Transverse colon (tissue), 4 donors: ENCODE measurements at regions not wholly inside any gene's neighbourhood (a gene's known extent, or its start where the extent isn't known, plus 50 kb on each side); places are given as distances from the start of the nearest gene placed in this dataset.
"Not testable (repeated sequence)": the region's sequence is repeated elsewhere in the genome, so short reads cannot be mapped to it uniquely, and the experiment has no call there.

Experiments used
- DNase-seq: peaks from one replicate; pipeline ENCODE4 v3.0.0-alpha.2; 2019
- H3K27ac ChIP-seq, 4 donors: fragments of 200-600 bp; sonication (generic); 2 replicates each; pipeline ENCODE4 v1.5.1; 2016 to 2018; ENCODE audit warnings: inconsistent platforms in 4 of 4
- H3K27me3 ChIP-seq: fragments of 200-600 bp; sonication (generic); 2 replicates; pipeline ENCODE4 v1.5.1; 2017; ENCODE audit warnings: inconsistent platforms
- H3K36me3 ChIP-seq, 4 donors: fragments of 200-600 bp; sonication (generic); 2 replicates each; pipeline ENCODE4 v1.5.1; 2017 to 2019; ENCODE audit warnings: inconsistent platforms in 4 of 4
- H3K4me1 ChIP-seq, 4 donors: fragments of 200-600 bp; sonication (generic); 2 replicates each; pipeline ENCODE4 v1.5.1; 2017 to 2020; ENCODE audit warnings: inconsistent platforms in 4 of 4
- H3K4me3 ChIP-seq, 4 donors: fragments of 200-600 bp; sonication (generic); 1 replicate in 1 of 4; 2 replicates in 3 of 4; pipeline versions ENCODE4 v1.5.1 to v1.6.1; 2017 to 2019; ENCODE audit warnings: inconsistent platforms in 4 of 4
- H3K9me3 ChIP-seq, 2 donors: fragments of 200-600 bp; sonication (generic); 2 replicates each; pipeline ENCODE4 v1.5.1; 2017 to 2019; ENCODE audit warnings: inconsistent platforms in 2 of 2
- CTCF ChIP-seq, 5 experiments: fragments of 200-600 bp in 3 of 5; fragments of 450-650 bp in 2 of 5; sonication (generic) in 3 of 5; IDR thresholded peaks; 1 replicate in 2 of 5; 2 replicates in 3 of 5; pipeline ENCODE4 v1.5.1; 2016 to 2017; ENCODE audit warnings: antibody characterized with exemption in 5 of 5, inconsistent platforms in 3 of 5, mild to moderate bottlenecking in 2 of 5, moderate library complexity in 1 of 5
- EP300 ChIP-seq: sonication (generic); formaldehyde crosslinking; IDR thresholded peaks from one replicate; pipeline ENCODE4 v1.6.1; 2017; ENCODE audit warnings: antibody characterized with exemption, low read depth
- POLR2A ChIP-seq: fragments of 450-650 bp; IDR thresholded peaks from one replicate; pipeline ENCODE4 v1.6.1; 2016; ENCODE audit warnings: antibody characterized with exemption, mild to moderate bottlenecking, moderate library complexity
- POLR2AphosphoS5 ChIP-seq, 3 donors: sonication (generic); formaldehyde crosslinking; IDR thresholded peaks; one replicate each; pipeline ENCODE4 v1.6.1; 2016; ENCODE audit warnings: antibody characterized with exemption in 3 of 3
- WGBS, 2 donors: methylation state at CpG; one replicate each; pipeline ENCODE4 v1.1.5; 2018; ENCODE audit warnings: low coverage in 1 of 2; 5-methylcytosine and 5-hydroxymethylcytosine counted together
- in situ Hi-C, 4 donors: fragments of 200-750 bp; cut with MboI; loops; one replicate each; pipeline versions ENCODE4 v1.15.0 to v1.15.1; 2017; ENCODE audit warnings: low sequenced_read_pairs in 3 of 4, low pct_ligation_motif_present in 1 of 4, low pct_unique_long_range_greater_than_20kb in 1 of 4
- intact Hi-C: fragments of 100-400 bp; cut with DNase I; formaldehyde crosslinking; loops from one replicate; pipeline ENCODE4 v1.15.1; 2023; ENCODE audit warnings: low total_unique reads

GRCh38 chr5:159586921-159587320 is 256.6 kb upstream of the IL12B start:
- intact Hi-C loops (no loop called here), in situ Hi-C loops (no loop called here)
- Histone ChIP-seq H3K4me1 (no peaks in the 10 kb centered on the region), H3K4me3 (no peak overlapping the region), H3K27me3 (no peaks in the 10 kb centered on the region), H3K27ac (no peak overlapping the region), H3K36me3 (no peaks in the 10 kb centered on the region), H3K9me3 (no peaks in the 10 kb centered on the region)
- 90 to 94% methylated on average over 3 to 5 of the region's 5 CpGs for WGBS, 2 donors
- no peak for DNase-seq
- TF ChIP-seq EP300 (no peak), CTCF (IDR thresholded peaks at IDR 0.05) (no peak), POLR2AphosphoS5 (IDR thresholded peaks at IDR 0.05) (no peak), POLR2A (no peak)

GRCh38 chr5:159588941-159589340 is 258.7 kb upstream of the IL12B start:
- in situ Hi-C loops = no loop called here
- Histone ChIP-seq H3K27me3 (no peaks in the 10 kb centered on the region), H3K4me1 (no peaks in the 10 kb centered on the region), H3K9me3 (no peaks in the 10 kb centered on the region), H3K4me3 (no peak overlapping the region), H3K27ac (no peak overlapping the region), H3K36me3 (no peaks in the 10 kb centered on the region)
- DNase-seq = no peak
- 33 to 82% methylated on average over 1 to 6 of the region's 6 CpGs for WGBS, 2 donors
- intact Hi-C loops = no loop called here
- no peak for TF ChIP-seq POLR2AphosphoS5 (IDR thresholded peaks at IDR 0.05)
- TF ChIP-seq POLR2A = no peak
- no peak for TF ChIP-seq EP300
- TF ChIP-seq CTCF (IDR thresholded peaks at IDR 0.05) = no peak

- no peak for TF ChIP-seq POLR2AphosphoS5 (IDR thresholded peaks at IDR 0.05)
- TF ChIP-seq CTCF (IDR thresholded peaks at IDR 0.05) = no peak
- TF ChIP-seq POLR2A = no peak
- TF ChIP-seq EP300 = no peak
- H3K36me3 ChIP-seq = no peaks in the 10 kb centered on the region
- no peak for DNase-seq
- no peak overlapping the region for H3K27ac ChIP-seq
- H3K9me3 ChIP-seq = no peaks in the 10 kb centered on the region
- intact Hi-C loops = no loop called here
- no peaks in the 10 kb centered on the region for H3K4me1 ChIP-seq
- WGBS, 2 donors = 24 to 100% methylated on average over 1 of the region's 1 CpG
- no peak overlapping the region for H3K4me3 ChIP-seq
- in situ Hi-C loops = no loop called here
- no peaks in the 10 kb centered on the region for H3K27me3 ChIP-seq
Measured at GRCh38 chr5:159593518-159594073, 263.3 kb upstream of the IL12B start.

GRCh38 chr5:159595561-159595960 is 265.3 kb upstream of the IL12B start:
- H3K4me1 ChIP-seq, in situ Hi-C loops, H3K9me3 ChIP-seq, DNase-seq, H3K27me3 ChIP-seq, intact Hi-C loops, H3K4me3 ChIP-seq, H3K36me3 ChIP-seq, H3K27ac ChIP-seq: not testable (repeated sequence)
- 93% methylated on average over 2 to 3 of the region's 3 CpGs for WGBS, 2 donors

- intact Hi-C loops (no loop called here), in situ Hi-C loops (no loop called here)
- no peaks in the 10 kb centered on the region for H3K4me1 ChIP-seq
- DNase-seq = no peak
- no peak overlapping the region for H3K4me3 ChIP-seq
- TF ChIP-seq CTCF (IDR thresholded peaks at IDR 0.05) (no peak), EP300 (no peak), POLR2AphosphoS5 (IDR thresholded peaks at IDR 0.05) (no peak), POLR2A (no peak)
- H3K9me3 ChIP-seq = no peaks in the 10 kb centered on the region
- H3K27me3 ChIP-seq = no peaks in the 10 kb centered on the region
- H3K36me3 ChIP-seq = no peaks in the 10 kb centered on the region
- no peak overlapping the region for H3K27ac ChIP-seq
- 0 to 15% methylated on average over 1 of the region's 1 CpG for WGBS, 2 donors
Measured at GRCh38 chr5:159601216-159601615, 270.9 kb upstream of the IL12B start.
